Cardiac fibroblast (primary cell): ENCODE measurements at regions not wholly inside any gene's neighbourhood (a gene's known extent, or its start where the extent isn't known, plus 50 kb on each side); places are given as distances from the start of the nearest gene placed in this dataset.
A peak's percentile ranks its signal among the peaks of the same experiment; 100 is the strongest.

ENCODE experiments used
- DNase-seq, 2 donors: peaks; one replicate each; pipeline versions ENCODE4 v3.0.0 to v3.0.0-alpha.2; 2010; ENCODE audit warnings: low read depth in 2 of 2
- H3K4me3 ChIP-seq, 2 donors: replicated peaks in 1 of 2; 1 replicate in 1 of 2; 2 replicates in 1 of 2; pipeline ENCODE4 v1.5.1; 2011; ENCODE audit warnings: low read depth in 2 of 2, low read length in 2 of 2, mild to moderate bottlenecking in 2 of 2, moderate library complexity in 1 of 2
- CTCF ChIP-seq: IDR thresholded peaks from one replicate; pipeline ENCODE4 v1.5.1; 2011; ENCODE audit warnings: low read depth, mild to moderate bottlenecking, low read length, inconsistent platforms

- no peak overlapping the region for H3K4me3 ChIP-seq
- DNase-seq: no peak
- no peak for TF ChIP-seq CTCF
Observed at GRCh38 chr18:10290638-10291235, 163.7 kb upstream of the APCDD1 start.

GRCh38 chr18:10291568-10291981, 162.9 kb upstream of the APCDD1 start:
- peak in 1 of 2 donors; percentile 39 for DNase-seq
- TF ChIP-seq CTCF: no peak
- no peak overlapping the region for H3K4me3 ChIP-seq

- DNase-seq: no peak
- TF ChIP-seq CTCF: no peak
- H3K4me3 ChIP-seq: no peak overlapping the region
Observed at GRCh38 chr18:10293966-10294365, 160.5 kb upstream of the APCDD1 start.

DNA sequence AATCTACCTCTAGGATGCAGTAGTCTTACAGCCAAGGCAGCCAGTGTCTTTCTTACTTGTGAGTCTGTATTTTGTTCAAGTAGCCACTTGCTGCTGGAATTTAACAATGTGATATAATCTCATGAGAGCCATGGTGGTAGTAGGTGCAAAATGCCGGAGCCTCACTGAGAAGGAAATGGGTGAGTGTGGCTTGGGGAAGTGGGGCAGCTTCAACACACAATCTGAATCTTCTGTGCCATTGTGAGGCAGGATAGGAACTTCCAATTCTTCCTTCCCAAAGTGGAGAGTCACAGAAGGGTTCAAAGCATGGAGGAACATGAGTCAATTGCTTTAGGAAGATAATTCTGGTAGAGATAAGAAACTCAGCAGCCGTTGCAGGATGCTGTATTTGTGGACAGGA, 158.7 kb upstream of the APCDD1 start:
- no peak for DNase-seq
- TF ChIP-seq CTCF: no peak
- no peak overlapping the region for H3K4me3 ChIP-seq

DNA sequence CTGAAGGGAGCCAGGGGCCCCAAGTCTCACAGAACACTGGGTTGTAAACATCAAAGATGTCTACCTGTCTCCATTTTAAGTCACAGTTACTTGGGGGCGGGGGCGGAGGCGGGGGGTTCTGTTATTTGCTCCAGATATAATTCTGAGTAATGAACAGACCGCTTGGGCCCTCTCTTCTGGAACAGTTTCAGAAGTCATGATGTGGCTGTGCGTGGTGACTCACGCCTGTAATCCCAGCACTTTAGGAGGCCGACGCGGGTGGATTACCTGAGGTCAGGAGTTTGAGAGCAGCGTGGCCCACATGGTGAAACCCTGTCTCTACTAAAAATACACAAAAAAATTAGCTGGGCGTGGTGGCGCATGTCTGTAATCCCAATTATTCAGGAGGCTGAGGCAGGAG, 157.9 kb upstream of the APCDD1 start:
- no peak for DNase-seq
- H3K4me3 ChIP-seq: no peak overlapping the region
- no peak for TF ChIP-seq CTCF

DNA sequence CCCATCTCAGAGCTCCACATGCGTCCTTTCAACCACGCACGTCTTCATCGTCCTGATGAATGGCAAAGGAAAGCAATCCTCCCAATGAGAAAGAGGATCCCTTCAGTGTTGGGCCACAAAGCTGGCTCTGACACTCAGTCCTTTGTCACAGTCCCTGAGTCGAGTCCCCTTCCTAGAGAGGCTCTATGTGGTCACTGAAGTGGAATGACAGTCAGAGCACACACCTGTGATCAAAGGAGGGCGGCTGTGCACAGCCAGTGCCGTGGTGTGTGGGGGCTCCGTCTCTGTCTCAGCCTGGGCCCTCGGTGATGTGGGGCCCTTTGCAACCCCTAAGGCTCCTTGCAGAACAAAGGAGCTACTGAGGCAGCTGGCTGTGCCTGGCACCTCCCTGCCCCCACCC, 157.3 kb upstream of the APCDD1 start:
- TF ChIP-seq CTCF: no peak
- no peak overlapping the region for H3K4me3 ChIP-seq
- DNase-seq: no peak

DNA sequence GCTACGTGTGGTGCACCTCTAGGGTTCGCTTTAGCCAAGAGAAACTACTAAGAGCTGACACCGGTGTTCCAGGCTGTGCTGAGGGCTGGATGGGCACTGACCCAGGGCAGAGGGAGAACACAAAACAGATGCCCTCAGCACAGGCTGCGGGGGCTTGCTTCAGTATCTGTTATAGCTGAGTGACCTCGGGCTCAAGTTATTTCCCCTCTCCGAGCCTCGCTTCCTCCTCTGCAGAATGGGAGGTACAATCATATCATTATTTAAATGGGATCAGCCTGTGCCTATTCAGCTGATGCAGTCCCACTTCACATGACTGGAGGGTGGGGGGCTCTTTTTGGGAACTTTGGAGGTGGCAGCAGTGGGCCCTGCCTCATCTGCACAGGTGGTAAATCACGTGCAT, 156.1 kb upstream of the APCDD1 start:
- no peak overlapping the region for H3K4me3 ChIP-seq
- no peak for DNase-seq
- no peak for TF ChIP-seq CTCF
